ENCODE measurements at regions not wholly inside any gene's neighbourhood (a gene's known extent, or its start where the extent isn't known, plus 50 kb on each side); places are given as distances from the start of the nearest gene placed in this dataset.
"Not testable (repeated sequence)": the region's sequence is repeated elsewhere in the genome, so short reads cannot be mapped to it uniquely, and the experiment has no call there.

DNA sequence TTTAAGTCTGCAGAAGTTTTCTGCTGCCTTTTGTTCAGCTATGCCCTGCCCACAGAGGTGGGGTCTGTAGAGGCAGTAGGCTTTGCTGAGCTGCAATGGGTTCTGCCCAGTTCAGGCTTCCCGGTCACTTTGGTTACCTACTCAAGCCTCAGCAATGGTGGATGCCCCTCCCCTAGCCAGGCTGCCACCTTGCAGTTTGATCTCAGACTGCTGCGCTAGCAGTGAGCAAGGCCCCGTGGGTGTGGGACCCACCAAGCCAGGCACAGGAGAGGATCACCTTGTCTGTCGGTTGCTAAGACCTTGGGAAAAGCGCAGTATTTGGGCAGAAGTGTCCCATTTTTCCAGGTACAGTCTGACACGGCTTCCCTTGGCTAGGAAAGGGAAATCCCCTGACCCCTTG lies 74.5 kb upstream of the WARS2 start:
- TF ChIP-seq, protein P1, sequence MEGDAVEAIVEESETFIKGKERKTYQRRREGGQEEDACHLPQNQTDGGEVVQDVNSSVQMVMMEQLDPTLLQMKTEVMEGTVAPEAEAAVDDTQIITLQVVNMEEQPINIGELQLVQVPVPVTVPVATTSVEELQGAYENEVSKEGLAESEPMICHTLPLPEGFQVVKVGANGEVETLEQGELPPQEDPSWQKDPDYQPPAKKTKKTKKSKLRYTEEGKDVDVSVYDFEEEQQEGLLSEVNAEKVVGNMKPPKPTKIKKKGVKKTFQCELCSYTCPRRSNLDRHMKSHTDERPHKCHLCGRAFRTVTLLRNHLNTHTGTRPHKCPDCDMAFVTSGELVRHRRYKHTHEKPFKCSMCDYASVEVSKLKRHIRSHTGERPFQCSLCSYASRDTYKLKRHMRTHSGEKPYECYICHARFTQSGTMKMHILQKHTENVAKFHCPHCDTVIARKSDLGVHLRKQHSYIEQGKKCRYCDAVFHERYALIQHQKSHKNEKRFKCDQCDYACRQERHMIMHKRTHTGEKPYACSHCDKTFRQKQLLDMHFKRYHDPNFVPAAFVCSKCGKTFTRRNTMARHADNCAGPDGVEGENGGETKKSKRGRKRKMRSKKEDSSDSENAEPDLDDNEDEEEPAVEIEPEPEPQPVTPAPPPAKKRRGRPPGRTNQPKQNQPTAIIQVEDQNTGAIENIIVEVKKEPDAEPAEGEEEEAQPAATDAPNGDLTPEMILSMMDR (optimal IDR thresholded peaks at IDR 0.05 in 1 of 3, IDR thresholded peaks at IDR 0.05 in 1 of 3, conservative IDR thresholded peaks at IDR 0.05 in 1 of 3; ENCODE audit: extremely low read depth in 1 of 3, insufficient read depth in 2 of 3, low read length in 3 of 3), result not testable (repeated sequence)
- TF ChIP-seq EZH2 (IDR thresholded peaks at IDR 0.05; ENCODE audit: low read length), result not testable (repeated sequence)
